ENCODE measurements at regions not wholly inside any gene's neighbourhood (a gene's known extent, or its start where the extent isn't known, plus 50 kb on each side); places are given as distances from the start of the nearest gene placed in this dataset.

DNA sequence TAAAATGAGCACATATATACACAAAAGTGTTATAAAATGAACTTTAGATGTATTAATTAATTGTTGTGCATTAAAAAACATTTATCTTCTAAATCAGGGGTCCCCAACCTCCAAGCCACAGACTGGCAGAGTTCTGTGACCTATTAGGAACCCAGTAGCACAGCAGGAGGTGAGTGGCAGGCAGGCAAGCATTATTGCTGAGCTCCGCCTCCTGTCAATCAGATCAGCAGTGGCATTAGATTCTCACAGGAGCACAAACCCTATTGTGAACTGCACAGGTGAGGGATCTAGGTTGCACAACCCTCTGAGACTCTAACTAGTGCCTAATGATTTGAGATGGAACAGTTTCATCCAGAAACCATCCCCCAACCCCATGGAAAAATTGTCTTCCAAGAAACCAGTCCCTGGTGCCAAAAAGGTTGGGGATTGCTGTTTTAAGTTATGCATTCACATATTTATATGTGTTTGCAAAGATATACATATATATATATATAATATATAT lies 583.7 kb downstream of the KCNJ2 start:
- DNase-seq: no peak

DNA sequence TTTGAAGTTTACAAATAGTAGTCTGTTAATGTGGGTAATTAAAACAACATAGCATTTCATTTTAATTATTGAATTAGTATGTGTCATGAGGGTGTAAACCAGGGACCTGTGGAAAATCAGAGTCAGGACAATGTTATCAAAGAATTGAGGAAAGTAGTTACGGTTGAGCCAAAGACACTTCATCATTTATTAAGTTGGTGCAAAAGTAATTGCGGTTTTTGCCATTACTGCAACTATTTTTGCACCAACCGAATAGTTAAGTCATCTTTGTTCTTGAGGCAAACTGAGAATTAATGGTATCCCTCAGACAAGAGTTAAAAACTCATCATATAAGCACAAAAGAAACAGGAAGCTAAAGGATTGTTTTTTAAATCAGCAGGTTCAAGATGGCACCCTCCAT lies 593.7 kb downstream of the KCNJ2 start:
- no peak for DNase-seq

DNA sequence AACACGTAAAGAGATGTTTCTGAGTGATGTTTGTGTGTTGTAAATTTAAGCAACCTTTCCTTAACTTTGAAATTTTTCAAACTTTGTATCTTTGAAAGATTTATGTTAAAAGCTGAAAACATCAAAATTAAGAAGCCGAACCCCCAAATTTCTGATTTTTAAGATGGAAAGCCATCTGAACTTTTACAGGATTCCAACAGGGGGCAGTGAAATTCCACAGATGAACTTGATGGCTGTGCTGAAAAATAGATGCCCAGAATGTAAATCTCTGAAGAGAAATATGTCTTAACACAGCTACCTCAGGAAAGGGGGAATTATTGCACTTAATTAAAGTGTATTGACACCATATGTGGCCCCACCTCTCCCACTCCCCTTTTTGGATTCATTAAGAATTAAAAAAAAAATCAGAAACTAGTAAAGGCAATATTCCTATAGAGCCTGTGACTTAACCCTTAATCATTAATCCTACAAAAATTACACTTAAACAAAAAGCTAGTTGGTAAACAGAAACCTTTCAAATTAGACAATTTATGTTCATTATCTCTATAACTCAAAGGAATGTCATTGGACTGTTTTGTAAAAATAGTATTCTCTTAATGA lies 597.9 kb downstream of the KCNJ2 start:
- DNase-seq: peak; percentile 29

GRCh38 chr17:70769956-70770355 lies 600.6 kb downstream of the KCNJ2 start:
- DNase-seq: no peak

GRCh38 chr17:70771804-70772386 lies 602.6 kb downstream of the KCNJ2 start:
- no peak for DNase-seq

DNA sequence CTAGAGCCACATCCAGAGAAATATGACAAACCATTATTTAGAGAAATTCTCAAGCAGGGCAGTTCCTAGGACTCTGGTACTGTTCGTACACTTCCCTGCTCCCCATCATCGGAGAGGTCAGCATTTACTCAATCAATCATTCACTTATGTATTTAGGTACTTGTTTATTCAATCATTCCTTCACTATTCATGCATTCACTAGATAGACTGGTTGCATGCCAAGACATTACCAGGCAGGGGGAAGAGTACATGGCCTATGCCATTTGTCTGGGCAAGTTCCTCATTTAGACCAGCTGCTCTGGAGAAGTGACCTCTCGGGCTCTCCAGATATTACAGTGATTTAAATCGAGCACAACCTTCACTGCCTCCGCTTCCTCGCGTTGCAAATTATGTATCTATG lies 603.4 kb downstream of the KCNJ2 start:
- no peak for DNase-seq

DNA sequence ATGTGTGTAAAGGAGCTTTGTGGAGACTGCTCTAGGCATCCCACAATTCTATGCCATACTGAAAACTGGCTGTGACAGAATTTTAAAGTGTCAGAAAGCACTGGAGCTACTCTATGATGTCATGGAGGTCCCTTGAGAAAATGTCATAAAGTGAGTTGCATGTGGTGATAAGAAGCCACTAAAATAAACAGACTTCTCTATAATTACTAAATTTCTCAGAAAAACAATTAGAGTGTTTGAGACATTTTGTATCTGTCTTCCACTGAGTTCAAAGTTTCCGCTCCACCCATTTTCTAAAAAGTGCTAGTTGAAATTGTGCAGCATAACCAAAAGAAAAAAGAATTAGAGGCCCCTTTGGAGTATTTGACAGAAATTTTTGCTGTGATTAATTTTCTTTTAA lies 603.9 kb downstream of the KCNJ2 start:
- no peak for DNase-seq

DNA sequence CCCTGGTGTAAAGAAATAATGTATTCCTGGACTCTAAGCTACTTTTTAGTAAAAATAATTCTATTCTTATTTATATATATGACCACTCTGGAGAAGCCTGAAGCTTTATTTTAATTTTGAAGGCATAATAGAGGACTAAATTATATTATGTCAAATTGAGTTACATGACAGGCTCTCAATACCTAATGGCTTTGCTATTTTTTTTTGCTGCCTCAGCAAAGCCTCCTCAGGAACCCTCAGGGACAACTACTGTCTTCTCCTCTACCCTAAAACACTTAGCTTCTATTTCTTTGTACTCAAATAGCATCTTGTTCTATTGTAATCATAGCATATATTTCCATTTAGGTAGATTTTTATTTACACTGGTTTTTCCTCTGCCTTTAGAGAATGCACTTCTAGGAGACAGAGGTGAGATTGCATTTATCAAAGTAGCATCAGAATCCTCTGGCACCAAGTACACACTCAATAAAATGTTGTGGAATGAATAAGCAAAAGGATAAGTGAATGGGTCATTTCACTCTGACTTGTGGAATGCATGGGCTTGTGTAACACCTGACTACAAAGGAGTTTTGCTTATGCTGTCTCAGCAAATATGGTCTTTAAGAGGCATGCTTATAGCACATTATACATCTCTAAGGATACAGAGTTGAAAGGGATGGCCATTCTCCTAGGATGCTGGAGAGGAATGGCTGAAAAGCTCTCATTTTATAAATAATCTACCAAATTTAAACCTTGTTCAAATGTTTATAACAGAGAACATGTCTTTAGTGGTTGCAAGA lies 605.2 kb downstream of the KCNJ2 start:
- peak; percentile 0 for DNase-seq

GRCh38 chr17:70775679-70776078 lies 606.3 kb downstream of the KCNJ2 start:
- no peak for DNase-seq

- DNase-seq: no peak
These were observed 607.1 kb downstream of the KCNJ2 start for GRCh38 chr17:70776441-70776840.

GRCh38 chr17:70780031-70780430 lies 610.7 kb downstream of the KCNJ2 start:
- peak; percentile 4 for DNase-seq

DNA sequence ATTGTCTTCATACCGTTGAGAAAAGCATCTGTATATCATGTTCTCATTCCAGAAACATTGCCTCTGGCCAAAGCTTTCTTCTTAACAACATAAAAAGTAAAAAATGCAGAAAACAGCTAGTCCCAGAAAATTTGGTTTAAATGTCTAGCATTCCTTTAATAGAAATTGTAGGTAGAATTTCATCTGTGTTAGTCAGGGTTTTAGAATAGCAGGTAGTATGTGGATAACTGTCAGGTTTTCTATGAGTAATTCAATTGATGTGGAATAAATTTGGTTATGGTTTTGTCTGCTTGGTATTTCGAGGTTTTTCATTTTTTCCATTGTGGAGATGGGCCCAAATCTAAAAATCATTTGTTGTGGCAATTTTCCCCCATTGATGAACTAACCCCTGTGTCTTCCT lies 616.7 kb downstream of the KCNJ2 start:
- DNase-seq: peak; percentile 20

DNA sequence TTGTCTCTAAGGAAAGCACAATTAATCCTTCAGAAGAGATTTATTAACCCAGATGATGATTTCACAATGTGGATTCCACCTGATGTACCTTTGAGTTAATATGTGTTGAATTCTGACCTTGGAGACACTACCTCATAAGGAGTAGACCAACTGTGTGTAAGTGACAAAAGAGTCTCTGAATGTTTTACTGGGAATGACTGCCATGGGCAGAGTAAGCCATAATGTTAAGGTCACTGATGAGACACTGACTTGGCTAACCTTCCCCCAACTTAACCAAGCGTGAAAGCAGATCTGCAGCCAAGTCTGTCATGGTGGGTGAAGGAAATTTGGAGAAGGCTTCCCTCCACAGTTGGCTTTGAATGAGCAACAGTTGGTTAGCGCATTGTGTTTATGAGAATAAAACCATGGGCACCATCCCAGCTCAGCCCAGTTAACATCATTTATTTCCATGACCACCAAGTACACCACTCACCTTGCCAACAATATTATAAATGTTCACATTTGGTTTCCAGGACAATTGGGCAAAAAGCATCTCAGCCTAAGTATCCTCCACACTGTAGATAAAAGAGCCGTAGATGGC lies 618.5 kb downstream of the KCNJ2 start:
- no peak for DNase-seq

DNA sequence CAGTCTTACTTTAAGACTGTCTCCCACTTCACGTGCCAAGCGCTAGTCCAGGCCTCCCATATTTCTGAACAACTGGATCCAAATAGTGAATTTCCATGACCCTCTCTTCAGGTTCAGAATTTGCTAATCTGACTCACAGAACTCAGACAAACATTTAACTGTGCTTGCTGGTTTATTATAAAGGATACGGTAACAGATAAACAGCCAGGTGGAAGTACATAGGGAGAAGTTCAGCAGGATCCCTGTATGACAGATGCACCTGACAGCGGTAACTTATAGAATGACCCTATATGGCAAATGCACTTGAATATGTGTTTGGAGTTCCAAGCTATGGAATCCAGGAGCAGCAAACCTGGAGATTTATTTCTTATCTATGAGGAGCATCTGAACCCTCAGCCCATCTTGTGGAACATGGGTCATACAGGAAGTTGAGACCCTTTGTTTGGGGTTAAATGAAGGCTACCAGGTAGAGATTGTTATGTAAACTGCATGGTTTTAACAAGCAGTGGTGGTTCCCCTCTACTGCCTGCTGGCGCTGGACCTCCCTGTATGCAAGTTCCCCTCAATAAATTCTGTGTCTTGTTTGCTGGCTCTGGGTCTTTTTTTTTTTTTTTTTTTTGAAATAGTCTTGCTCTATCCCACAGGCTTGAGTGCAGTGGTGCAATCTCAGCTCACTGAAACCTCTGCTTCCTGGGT lies 622.6 kb downstream of the KCNJ2 start:
- DNase-seq: no peak

DNA sequence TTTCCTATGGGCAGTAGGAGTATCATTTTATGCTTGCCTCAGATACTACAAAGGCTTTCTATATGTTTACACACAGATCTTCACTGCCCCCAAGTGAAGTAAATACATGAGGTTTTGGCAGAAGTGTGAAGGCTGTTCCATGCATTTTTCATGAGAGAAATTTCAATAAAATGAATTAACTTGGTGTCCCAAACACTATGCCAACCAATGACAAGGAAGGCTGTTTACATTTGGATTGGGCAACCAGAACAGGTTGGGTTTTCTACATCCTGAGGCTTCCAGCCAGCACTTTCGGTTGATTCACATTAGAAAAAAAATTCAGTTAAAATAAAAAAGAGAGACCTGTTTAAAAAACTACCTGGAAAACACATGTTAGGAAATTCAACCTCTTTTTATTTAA lies 625.4 kb downstream of the KCNJ2 start:
- no peak for DNase-seq

- DNase-seq: no peak
These were observed 626.3 kb downstream of the KCNJ2 start for GRCh38 chr17:70795620-70796019.

DNA sequence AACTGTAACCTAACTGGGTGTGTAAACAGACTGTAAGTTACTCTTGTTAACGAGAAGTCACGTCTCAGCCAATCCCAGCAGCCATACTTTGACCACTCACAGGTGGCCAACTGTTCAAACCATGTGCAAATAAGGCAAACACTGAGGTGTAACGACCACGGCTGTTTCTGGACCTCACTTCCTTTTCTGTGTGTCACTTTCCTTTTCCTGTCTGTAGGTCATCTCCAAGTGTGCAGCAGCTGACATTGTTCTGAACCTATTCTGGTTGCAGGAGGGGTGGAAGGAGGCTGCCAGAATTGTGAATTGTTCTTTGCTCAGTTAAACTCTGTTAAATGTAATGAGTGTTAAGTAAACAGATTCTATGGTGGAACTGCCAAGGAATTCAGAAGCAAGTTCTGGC lies 627.4 kb downstream of the KCNJ2 start:
- no peak for DNase-seq

DNA sequence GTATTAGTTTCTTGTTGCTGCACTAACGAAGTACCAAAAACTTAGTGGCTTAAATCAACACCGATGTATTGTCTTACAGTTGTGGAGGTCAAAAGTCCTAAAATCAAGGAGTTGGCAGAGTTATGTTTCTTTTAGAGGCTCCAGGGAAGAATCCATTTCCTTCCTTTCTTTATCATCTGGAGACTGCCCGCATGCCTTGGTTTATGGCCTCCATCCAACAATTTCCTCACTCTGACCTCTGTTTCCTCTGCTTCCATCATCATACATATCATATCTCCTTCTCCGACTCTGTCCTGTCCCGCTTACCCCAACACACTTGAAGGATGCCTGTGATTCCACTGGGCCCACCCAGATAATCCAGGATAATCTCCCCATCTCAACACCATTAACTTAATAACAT lies 627.8 kb downstream of the KCNJ2 start:
- peak; percentile 6 for DNase-seq

DNA sequence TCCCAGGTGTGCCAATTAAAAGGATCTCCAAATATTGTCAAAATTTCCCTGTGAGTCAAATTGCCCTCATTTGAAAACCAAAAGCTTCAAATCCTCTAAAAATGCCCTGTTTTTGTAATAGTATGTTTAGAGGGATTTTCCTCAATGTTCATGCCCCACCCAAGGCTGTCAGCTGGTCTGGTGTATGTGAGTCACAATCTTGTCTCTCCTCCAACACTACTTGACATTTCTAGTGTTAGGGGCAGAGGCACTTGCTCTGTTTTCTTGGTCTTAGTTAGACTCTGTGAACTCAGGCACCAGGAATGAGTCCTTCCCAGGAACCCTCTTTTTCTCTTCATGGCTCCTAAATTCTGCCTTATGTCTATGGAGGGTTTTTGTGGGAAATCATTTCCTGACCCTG lies 634.8 kb downstream of the KCNJ2 start:
- no peak for DNase-seq

DNA sequence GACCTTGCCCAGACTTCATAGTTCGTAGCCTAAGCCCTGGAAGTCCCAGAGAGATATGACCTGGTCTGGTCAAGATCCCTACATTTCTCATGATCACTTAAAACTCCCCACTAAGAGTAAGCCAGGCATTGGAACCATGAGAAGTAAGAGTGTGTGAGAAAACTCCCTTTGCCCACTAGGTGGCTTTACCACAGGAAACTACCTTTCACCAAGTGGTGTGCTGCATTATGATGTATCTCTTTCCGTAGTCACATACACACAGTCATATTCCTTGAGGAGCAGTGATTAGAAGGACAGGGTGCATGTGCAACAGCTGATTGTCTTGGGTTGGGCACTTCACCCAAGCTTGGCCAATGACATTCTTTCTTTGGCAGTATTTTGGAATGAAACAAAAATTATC lies 639.3 kb downstream of the KCNJ2 start:
- DNase-seq: peak; percentile 8

DNA sequence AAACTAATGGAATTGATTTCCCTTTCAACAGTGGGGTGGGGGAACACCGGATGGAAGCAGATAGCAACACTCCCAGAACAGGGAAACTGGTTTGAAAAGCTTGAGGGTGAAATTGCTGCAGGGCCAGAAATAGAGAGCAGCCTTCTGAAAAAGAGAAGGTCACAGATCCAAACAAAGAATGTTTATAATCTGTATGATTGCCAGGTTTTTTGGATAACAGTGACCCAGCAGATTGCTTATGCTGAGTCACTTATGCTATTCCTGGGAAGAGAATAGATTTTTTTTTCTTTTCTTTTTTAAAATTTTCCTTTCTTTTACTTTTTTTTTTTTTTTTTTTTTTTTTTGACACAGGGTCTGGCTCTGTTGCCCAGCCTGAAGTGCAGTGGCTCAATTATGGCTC lies 641.3 kb downstream of the KCNJ2 start:
- DNase-seq: peak; percentile 36

DNA sequence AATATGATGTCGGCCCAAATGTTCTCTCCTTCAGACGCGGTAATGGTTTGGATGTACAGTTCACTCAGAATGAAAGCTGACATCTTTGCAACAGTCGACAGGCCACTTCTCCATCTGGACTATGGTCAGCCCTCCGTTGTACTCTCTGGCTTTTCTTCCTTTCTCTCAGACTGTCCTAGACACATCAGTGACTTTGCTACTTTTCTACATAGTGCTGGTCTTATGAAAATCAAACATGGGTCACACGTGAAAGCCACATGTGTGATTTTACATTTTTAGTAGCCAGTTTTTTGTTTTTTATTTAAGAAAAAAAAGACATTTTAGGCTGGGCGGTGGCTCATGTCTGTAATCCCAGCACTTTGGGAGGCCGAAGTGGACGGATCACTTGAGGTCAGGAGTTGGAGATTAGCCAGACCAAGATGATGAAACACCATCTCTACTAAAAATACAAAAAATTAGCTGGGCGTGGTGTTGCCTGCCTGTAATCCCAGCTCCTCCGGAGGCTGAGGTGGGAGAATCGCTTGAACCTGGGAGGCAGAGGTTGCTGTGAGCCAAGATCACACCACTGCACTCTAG lies 644.1 kb downstream of the KCNJ2 start:
- DNase-seq: peak; percentile 27

DNA sequence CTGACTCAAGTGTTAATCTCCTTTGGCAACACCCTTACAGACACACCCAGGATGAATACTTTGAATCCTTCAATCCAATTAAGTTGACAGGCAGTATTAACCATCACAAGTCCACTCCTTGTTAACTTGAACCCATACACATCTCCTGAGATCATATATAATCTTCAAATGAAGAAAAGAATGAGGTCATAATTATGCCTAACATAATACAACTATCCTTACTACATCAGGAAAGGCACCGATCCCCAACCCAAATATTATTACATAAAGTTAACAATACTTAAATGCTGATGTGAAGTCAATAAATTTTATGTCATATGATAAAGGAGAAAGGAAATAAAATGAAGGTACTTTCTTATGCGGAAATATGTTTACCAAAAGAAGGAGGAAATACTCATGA lies 649.9 kb downstream of the KCNJ2 start:
- DNase-seq: no peak

Data from fibroblast of skin of right biceps (primary cell).